Stimulated activated CD4-positive, alpha-beta T cell treated with anti-CD3 and anti-CD28 coated beads, Interleukin-1b, Interleukin-23, amount 100 ng/mL, for 1 hour (primary cell): ENCODE measurements at regions not wholly inside any gene's neighbourhood (a gene's known extent, or its start where the extent isn't known, plus 50 kb on each side); places are given as distances from the start of the nearest gene placed in this dataset.
"Not testable (repeated sequence)": the region's sequence is repeated elsewhere in the genome, so short reads cannot be mapped to it uniquely, and the experiment has no call there.

Experiments used
- DNase-seq, 2 donors: peaks; one replicate each; pipeline ENCODE4 v3.0.0-alpha.2; 2020; ENCODE audit warnings: low read depth in 2 of 2

DNA sequence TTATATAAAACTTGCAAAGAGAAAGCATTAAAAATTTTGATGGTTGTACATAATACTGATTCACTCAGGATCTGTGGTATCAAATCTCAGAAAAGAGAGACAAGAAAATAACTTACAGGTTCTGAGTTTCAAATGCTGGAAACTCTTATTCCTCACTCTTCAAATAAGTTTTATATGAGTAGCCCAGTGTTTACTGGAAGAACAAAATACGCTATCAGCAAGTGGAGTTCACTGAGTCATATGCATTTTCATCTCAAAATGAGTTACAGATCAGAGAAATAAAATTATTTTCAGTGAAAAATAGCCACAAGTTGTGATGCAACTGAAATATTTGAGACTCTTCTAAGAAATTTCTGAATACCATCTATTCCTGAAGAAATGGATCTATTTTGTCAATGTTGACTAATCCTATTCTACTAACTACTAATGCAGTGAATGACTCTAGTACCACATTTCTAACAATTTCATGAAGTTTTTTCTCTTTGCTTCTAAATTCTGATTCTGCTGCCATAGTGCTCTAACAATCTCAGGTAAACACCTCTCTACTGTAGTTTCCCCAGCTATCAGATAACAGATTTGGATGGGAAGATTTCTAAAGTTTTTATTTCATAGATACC is 391.7 kb downstream of the ZEB2 start:
- no peak for DNase-seq

DNA sequence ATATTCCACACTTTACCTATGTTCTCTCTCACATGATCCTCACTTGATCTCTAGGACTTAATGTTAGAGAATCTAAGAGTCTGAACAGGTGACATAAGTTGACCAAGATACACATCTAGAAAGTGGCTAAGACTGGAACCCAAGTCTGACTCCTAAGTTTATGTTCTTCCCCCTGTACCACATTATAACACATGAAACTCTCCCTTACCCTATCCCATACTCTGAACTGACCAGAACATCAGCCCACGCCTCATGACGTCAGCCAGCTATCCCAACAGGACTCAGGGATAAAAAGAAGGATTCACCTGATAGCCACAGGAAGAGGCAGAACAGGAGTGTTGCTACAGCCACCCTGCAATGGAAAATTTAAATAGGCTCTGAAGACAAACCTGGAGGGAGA is 392.2 kb downstream of the ZEB2 start:
- no peak for DNase-seq

DNA sequence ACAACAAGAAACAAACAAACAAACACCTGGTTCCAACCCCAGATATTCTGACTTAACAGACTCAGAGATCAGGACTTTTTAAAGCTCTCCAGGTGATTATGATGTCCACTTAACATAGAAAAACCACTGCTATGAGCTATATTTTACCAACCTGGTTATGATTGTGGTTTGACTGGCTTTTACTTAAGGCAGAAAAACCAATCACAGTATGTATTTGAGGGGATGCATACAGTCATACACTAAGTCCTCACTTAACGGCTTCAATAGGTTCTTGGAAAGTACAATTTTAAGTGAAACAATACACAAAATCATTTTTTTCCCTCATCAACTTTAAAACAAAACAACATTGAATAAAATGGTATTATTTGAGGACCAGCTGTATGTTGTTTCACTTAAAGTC is 393.6 kb downstream of the ZEB2 start:
- no peak for DNase-seq

DNA sequence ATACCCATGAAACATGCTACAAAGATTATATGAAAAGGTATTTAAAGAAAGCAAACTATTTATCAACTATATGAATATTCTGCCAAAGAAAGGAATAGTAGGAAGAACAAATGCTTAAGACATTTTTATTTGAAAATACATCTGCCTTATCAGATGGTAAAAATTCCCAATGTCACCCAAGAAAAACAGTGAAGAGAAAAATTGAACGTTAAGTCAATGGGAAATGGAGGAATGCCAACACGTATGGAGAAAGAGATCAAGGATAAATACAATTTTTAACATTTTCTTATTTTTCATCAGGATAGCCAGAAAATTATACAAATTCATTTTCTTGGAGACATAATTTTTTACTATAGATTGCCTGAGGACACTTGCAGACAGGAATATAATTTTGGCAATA is 394.2 kb downstream of the ZEB2 start:
- DNase-seq, result no peak

DNA sequence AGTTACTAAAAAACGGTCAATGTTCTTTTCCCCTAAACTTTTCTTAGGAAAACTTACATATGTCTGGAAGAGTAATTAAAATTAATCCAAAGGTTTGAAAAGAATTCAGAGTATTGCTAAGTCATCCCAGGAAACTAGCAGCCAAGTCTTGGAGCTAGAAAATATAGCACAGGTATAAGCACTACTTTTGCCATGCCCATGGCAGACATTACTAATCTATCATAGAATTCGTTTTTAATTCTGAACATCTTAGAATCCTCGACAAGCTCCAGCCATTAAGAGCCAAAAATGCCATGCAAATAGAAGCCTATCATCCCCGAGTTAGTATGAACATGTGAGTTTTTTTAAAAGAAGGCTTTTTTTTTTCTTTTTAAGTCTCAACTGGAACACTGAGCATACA is 395.0 kb downstream of the ZEB2 start:
- no peak for DNase-seq

DNA sequence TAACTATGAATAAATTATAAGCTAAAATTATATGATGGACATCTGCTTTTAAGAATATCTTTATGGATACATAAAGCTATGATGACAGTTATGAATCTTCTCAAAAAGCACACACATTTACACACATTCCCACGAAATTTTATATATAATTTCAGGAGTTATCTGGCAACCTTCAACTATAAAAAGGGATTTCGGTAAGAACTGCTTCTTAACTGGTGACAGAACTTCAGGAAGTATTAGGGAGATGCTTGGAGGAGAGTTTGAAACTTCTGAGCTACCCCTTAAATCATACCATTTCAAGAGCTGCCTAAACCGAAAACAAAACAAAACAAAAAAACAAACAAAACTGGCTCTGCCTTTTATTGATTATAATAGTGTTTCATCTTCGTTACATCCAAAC is 399.4 kb downstream of the ZEB2 start:
- DNase-seq, result no peak

DNA sequence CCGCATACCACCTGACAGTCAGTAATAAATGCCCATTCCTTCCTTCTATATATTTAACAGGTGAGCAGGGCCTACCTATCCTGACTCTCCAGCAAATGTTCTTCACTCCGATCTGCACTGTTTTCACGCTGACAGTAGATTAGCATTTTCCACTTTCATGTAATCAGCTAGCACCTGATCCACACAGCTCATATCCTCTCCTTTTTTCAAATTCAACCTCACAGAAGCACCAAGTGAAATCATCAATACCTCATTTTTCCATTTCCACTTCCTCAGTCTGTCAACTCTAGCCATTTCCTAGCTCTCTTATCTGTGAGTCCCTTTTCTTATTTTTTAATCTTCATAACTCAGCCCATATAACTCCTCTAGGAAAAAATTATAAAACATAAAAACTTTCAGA is 402.8 kb downstream of the ZEB2 start:
- no peak for DNase-seq

DNA sequence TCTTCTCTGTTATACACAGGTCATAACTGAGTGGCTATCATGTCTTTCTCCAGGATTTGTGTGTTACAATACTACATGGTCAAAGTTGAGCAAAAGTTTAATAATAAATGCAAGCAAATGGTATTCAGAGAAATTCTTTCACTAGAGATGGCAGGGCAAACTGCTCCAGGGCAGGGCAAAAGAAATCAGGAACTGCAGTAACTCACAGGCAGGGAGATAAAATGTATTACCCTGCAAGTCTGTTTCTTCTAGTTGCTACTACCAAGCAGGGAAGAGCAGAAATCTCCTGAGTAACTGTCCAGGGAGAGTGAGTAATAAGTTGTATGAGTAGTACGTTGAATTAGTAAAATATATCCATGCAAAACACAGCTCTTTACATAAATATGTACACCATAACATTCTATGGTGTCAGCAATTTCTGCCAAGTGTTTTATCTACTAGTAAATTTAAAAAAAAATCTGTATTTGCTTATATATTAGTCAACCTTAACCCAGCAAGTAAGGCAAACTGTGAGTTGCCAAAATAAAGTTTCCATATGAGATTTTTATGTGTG is 404.1 kb downstream of the ZEB2 start:
- no peak for DNase-seq

DNA sequence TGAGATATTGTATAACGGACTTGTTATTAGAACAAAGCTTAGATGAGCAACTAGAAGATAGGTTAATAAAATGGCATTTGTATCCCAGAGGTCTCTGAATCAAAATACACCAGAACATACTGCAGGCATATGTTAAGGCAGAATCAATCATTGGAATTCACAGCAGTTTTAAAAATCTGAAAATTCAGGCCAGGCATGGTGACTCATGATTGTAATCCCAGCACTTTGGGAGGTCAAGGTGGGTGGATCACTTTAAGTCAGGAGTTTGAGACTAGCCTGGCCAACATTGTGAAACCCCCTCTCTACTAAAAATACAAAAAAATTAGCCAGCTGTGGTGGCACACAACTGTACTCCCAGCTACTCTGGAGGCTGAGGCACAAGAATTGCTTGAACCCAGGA is 405.2 kb downstream of the ZEB2 start:
- DNase-seq, result no peak

DNA sequence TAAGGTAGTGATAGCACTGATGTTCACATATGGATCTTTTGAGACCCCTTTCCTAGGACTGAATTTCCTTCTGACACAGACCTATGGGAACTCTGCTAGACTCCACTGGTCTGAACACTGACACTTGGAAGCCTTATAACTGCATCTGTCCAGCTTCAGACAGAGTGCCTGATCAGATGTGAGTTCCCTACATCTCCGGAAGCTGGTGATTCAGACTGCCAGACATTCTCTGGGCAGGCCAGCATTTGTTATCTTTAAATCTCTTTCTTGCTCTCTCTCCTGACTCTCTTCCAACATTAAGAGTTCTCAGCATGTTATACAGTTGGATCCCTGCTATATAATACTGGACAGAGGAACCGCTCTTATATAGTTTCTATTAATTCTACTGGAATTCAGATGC is 408.5 kb downstream of the ZEB2 start:
- DNase-seq, result no peak

DNA sequence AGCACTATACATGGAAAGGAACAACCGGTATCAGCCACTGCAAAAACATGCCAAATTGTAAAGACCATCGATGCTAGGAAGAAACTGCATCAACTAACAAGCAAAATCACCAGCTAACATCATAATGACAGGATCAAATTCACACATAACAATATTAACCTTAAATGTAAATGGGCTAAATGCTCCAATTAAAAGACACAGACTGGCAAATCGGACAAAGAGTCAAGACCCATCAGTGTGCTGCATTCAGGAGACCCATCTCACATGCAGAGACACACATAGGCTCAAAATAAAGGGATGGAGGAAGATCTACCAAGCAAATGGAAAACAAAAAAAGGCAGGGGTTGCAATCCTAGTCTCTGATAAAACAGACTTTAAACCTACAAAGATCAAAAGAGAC is 413.8 kb downstream of the ZEB2 start:
- not testable (repeated sequence) for DNase-seq

DNA sequence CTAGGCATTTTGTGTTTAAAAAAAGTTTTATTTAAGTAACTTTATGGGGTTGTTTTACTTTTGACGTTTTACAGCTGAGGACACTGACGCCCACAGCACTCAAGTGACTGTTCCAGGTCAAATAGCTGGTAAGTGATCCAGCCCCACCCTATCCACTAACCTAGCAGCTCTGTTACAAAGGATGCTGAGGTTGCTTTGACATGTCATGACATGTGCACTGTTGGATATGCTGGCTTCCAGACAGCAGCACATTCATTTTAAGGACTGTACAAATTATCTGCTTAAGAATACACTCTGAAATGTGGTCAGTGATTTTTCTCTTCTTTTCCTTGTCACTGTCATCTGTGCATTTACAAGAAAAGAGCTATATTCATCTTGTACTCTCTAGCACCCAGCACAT is 417.5 kb downstream of the ZEB2 start:
- DNase-seq, result no peak

DNA sequence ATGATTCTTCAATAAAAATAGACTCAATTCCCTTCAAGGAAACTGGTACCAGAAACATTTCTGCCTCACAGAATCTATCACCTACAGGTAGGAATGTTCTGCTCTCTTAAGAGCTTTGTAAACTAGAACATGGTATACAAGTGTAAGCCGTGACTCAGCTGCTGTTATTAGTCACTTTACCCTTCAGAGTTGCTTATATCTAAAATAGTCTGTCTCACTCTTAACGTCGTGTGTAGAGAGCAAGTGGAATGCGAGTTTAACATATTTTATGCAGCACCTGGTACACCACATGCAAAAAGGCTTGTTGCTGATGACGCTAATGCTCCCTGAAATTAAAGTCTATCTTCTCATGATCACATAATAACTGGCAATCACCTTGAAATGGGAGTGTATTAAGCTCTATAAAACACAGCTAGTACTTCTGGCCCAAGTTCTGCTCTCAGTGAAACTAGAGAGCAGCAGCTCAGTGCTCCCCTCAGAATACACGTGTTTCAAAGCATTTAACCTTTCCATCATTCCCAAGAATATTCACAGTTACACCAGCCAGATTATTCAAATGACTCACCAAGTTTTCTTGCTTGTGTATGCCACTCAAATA is 420.0 kb downstream of the ZEB2 start:
- DNase-seq, result no peak

DNA sequence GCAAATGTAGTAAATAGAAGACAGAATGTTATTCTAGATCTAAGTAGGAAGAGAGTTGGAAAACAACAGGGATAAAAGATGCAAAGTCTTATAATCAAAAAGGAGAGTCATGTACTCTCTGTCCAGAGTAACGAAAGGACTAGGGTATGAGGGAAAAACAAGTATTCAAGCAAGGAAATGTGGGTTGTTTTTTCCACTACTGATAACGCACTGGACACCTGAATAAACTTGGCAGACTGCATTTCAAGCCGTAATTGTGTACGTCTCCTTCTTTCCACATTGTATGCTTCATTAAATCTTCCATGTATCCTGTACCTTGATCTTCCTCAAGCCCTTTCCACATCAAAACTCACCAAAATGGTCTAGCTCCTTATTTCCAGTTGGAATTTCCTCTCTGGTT is 420.6 kb downstream of the ZEB2 start:
- DNase-seq, result no peak

DNA sequence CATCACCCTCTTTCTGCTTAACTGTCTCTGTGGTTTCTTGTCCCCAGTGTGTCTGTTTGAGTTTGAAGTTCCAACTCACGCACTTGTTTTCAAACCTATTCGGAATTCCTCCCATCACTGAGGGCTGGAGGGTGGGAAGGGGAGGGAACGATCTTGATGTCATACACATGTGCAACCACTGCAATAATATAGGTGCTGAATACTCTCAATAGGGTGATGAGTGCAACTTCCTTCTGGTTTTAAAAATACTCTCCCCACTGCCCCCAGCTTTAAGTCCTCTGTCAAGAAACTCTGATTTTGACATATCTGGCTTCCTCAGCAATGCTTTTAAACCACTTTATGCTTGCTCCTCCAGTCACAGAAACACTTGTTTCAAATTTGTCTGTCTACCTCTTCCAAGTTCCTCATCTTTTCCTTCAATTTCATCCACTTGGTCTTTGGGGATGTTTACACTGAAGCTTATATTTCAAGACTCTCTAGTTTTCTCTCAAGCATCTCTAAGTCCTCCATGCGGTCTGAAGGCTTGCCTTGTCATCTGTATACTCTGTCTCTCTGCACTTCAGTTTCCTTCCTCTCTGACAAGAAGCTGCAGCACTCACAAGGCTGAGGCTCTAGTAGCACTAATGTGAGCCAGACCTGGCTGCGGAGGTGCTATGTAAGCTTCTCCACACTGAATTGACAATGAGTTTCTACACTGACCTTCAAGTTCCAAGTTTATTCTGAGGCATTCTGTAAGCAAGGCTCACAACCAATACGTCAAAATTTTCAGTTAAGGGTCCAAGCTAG is 422.3 kb downstream of the ZEB2 start:
- DNase-seq, result no peak

DNA sequence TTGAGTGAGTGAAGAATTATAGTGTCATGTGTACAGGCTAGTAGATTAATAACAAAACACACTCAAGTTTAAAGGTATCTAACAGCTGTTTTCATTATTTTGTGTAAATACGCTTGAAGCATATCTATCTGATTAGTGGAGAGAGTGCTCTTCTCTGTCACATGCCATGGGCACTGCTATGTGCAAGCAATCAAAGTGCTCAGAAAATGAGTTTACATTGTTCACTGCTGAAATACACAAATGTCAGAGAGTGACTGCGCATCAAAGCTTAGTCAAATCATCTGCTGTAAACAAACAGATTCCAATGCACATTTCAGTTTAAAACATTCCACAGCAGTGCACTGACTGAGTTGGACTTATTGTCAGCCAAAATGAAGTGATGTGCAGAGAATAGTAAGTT is 423.4 kb downstream of the ZEB2 start:
- DNase-seq, result no peak

DNA sequence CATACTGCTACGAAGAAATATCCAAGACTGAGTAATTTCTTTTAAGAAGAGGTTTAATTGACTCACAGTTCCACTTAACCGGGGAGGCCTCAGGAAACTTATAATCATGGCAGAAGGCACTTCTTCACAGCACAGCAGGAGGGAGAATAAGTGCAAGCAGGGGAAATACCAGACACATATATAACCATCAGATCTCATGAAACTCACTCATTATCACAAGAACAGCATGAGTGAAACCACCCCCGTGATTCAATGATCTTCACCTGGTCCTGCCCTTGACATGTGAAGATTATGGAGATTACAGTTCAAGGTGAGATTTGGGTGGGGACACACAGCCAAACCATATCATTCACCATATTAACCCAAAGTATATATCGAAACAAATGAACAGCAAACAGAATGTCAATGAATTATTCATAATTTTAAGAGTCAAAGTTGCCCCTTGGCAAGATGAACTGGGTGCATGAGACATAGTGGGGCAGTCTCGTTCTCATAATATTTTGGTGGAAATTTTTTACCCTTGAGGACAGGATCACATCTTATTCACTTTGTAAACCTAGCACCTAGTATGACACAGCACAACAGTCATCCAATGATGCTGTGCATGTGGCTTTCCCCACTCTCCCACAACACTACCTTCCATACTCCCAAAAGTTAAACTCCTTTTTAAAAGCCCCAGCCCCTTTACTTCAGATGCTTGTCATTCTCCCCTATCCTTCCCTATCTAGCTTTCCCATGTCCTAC is 425.3 kb downstream of the ZEB2 start:
- no peak for DNase-seq

DNA sequence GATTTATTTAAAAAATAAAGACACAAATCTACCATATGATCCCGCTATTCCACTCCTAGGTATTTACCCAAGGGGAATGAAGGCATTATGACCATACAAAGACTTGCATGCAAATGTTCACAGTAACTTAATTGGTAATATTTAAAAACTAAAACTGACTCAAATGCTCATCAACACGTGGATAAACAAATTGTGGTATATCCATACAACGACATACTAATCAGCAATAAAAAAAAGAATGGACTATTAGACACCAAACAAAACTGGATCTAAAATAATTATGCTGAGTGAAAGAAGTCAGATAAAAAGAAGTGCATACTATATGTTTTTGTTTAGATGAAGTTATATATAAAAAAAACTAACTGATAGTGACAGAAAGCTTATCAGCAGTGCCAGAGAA is 428.3 kb downstream of the ZEB2 start:
- DNase-seq, result no peak

DNA sequence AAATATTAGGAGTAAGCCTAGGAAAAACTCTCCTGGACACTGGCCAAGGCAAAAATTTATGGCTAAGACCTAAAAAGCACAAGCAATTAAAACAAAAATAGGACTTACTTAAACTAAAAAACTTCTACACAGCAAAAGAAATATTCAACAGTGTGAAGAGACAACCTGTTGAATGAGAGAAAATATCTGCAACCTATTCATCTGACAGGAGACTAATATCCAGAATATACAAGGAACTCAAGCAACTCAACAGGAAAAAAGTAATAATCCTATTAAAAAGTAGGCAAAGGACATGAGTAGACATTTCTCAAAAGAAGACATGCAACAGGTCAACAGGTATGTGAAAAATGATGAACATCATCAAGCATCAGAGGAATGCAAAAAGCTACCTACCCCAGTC is 431.1 kb downstream of the ZEB2 start:
- DNase-seq, result no peak

DNA sequence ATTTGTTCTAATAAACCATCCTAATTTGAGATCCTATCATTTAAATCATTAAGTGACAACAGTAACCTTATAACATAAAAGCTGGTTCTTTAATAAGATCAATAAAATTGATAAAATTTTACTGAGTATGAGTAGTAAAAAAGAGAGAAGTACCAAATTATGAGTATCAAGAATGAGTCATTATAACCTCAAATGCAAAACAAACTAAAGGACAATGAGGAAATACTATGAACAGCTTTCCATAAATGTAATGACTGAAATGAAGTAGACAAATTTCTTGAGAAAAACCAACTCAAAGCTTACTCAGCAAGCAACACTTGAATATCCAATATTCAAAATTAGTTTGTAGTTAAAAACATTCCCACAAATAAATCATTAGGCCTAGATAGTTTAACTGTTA is 433.0 kb downstream of the ZEB2 start:
- DNase-seq, result no peak

DNA sequence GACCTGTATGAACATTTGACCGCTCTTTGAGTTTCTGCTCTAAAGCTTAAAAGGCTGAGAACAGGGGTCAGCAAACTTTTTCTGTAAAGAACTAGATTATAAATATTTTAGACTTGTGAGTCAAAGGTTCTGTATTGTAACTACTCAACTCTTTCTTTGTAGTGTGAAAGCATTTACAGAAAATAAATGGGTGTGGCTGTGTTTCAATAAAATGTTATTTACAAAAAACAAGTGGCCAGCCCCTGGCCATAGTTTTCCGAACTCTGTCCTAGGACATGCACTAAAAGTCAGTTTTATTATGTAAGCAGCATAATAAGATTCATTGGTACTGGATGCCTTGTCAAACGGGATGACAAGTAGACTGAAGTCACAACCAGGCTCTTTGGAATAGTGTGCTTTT is 434.9 kb downstream of the ZEB2 start:
- DNase-seq, result no peak

DNA sequence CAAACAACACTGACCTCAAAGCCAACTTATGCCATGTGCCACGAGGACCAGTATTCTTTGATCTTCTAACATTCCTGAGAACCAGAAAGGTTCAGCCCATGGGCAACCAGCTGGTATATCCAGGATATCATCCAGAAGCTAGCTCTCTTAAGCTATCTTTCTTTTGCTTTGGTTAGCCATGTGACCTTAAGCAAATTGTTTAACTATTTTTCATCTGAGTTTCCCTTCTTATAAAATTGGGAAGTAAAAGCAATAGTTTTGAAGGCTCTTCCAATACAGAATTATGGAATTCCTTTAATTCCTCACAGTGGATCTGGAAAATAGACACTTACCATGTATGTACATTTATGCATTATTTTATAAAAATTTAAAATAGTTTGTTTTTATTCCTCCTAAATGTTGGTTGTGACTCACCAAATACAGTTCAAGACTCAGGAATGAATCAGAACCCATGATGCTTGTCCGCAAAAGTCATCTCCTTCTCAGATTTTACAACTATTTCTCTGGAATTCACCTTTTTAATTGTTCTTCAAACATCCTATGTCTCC is 435.7 kb downstream of the ZEB2 start:
- no peak for DNase-seq
